GM19372 (cell line): ENCODE measurements at regions not wholly inside any gene's neighbourhood (a gene's known extent, or its start where the extent isn't known, plus 50 kb on each side); places are given as distances from the start of the nearest gene placed in this dataset.
A peak's percentile ranks its signal among the peaks of the same experiment; 100 is the strongest.
"Not testable (repeated sequence)": the region's sequence is repeated elsewhere in the genome, so short reads cannot be mapped to it uniquely, and the experiment has no call there.

Experiments
- ATAC-seq: cut with Tn5 transposase; IDR thresholded peaks from one replicate; pipeline ENCODE4 v1.9.1; 2021; ENCODE audit warnings: mild to moderate bottlenecking, low read depth, moderate library complexity; ENCODE audit not compliant: unreplicated experiment

GRCh38 chr2:167608487-167608886, 638.9 kb downstream of the STK39 start:
- no peak for ATAC-seq

GRCh38 chr2:167607731-167608130, 639.7 kb downstream of the STK39 start:
- ATAC-seq: no peak

- no peak for ATAC-seq
Observed at GRCh38 chr2:167607211-167607610, 640.2 kb downstream of the STK39 start.

- no peak for ATAC-seq
Observed at GRCh38 chr2:167602122-167602521, 645.3 kb downstream of the STK39 start.

- no peak for ATAC-seq
Observed at GRCh38 chr2:167599219-167599618, 648.2 kb downstream of the STK39 start.

GRCh38 chr2:167595839-167596471, 651.4 kb downstream of the STK39 start:
- ATAC-seq: peak; percentile 74

- ATAC-seq: no peak
Observed at GRCh38 chr2:167595021-167595420, 652.4 kb downstream of the STK39 start.

- no peak for ATAC-seq
Observed at GRCh38 chr2:167592441-167592840, 655.0 kb downstream of the STK39 start.

GRCh38 chr2:167582619-167583018, 664.8 kb downstream of the STK39 start:
- ATAC-seq: no peak

- no peak for ATAC-seq
Observed at GRCh38 chr2:167581961-167582574, 665.3 kb downstream of the STK39 start.

- ATAC-seq: no peak
Observed at GRCh38 chr2:167579826-167580225, 667.6 kb downstream of the STK39 start.

- no peak for ATAC-seq
Observed at GRCh38 chr2:167575276-167575675, 672.1 kb downstream of the STK39 start.

GRCh38 chr2:167572883-167573619, 674.3 kb downstream of the STK39 start:
- no peak for ATAC-seq

- ATAC-seq: no peak
Observed at GRCh38 chr2:167570370-167570769, 677.0 kb downstream of the STK39 start.

- not testable (repeated sequence) for ATAC-seq
Observed at GRCh38 chr2:167563885-167564619, 675.8 kb downstream of the XIRP2 start.

GRCh38 chr2:167558272-167558991, 670.2 kb downstream of the XIRP2 start:
- not testable (repeated sequence) for ATAC-seq

- no peak for ATAC-seq
Observed at GRCh38 chr2:167555098-167555720, 666.9 kb downstream of the XIRP2 start.

- ATAC-seq: no peak
Observed at GRCh38 chr2:167553635-167554034, 665.4 kb downstream of the XIRP2 start.

- ATAC-seq: no peak
Observed at GRCh38 chr2:167551416-167551815, 663.1 kb downstream of the XIRP2 start.

GRCh38 chr2:167550448-167550847, 662.2 kb downstream of the XIRP2 start:
- no peak for ATAC-seq
